ENCODE measurements at regions not wholly inside any gene's neighbourhood (a gene's known extent, or its start where the extent isn't known, plus 50 kb on each side); places are given as distances from the start of the nearest gene placed in this dataset.

GRCh38 chr5:33324667-33325307 lies 116.0 kb upstream of the TARS1 start:
- no peaks in the 10 kb centered on the region for H3K9me3 Mint-ChIP-seq
- H3K4me3 Mint-ChIP-seq, result no peak overlapping the region
- no peak overlapping the region for H3K27ac Mint-ChIP-seq
- no peaks in the 10 kb centered on the region for H3K4me1 Mint-ChIP-seq (ENCODE audit: low read depth)
- no peak for DNase-seq
- peaks cover 3% of the 10 kb centered on the region for H3K27me3 Mint-ChIP-seq
- H3K36me3 Mint-ChIP-seq (ENCODE audit: low read depth), result no peaks in the 10 kb centered on the region

GRCh38 chr5:33328818-33329217 lies 111.9 kb upstream of the TARS1 start:
- H3K9me3 Mint-ChIP-seq, result no peaks in the 10 kb centered on the region
- H3K27ac Mint-ChIP-seq, result no peak overlapping the region
- no peak for DNase-seq

GRCh38 chr5:33329891-33330290 lies 110.9 kb upstream of the TARS1 start:
- Mint-ChIP-seq H3K4me3 (no peak overlapping the region), H3K9me3 (no peaks in the 10 kb centered on the region), H3K27me3 (peaks cover 3% of the 10 kb centered on the region), H3K4me1 (ENCODE audit: low read depth) (no peaks in the 10 kb centered on the region), H3K36me3 (ENCODE audit: low read depth) (no peaks in the 10 kb centered on the region), H3K27ac (no peak overlapping the region)
- no peak for DNase-seq

More at GRCh38 chr5:33328818-33329217, 111.9 kb upstream of the TARS1 start:
- Mint-ChIP-seq H3K36me3 (ENCODE audit: low read depth) (no peaks in the 10 kb centered on the region), H3K4me3 (no peak overlapping the region), H3K27me3 (peaks cover 3% of the 10 kb centered on the region), H3K4me1 (ENCODE audit: low read depth) (no peaks in the 10 kb centered on the region)

GRCh38 chr5:33330426-33330825 lies 110.3 kb upstream of the TARS1 start:
- Mint-ChIP-seq H3K36me3 (ENCODE audit: low read depth) (no peaks in the 10 kb centered on the region), H3K4me1 (ENCODE audit: low read depth) (no peaks in the 10 kb centered on the region)

GRCh38 chr5:33330992-33331391 lies 109.8 kb upstream of the TARS1 start:
- no peaks in the 10 kb centered on the region for H3K36me3 Mint-ChIP-seq (ENCODE audit: low read depth)
- no peak for DNase-seq
- no peaks in the 10 kb centered on the region for H3K9me3 Mint-ChIP-seq
- H3K27ac Mint-ChIP-seq, result no peak overlapping the region
- no peak overlapping the region for H3K4me3 Mint-ChIP-seq
- no peaks in the 10 kb centered on the region for H3K4me1 Mint-ChIP-seq (ENCODE audit: low read depth)
- H3K27me3 Mint-ChIP-seq, result peaks cover 4% of the 10 kb centered on the region

More at GRCh38 chr5:33330426-33330825, 110.3 kb upstream of the TARS1 start:
- Mint-ChIP-seq H3K27ac (no peak overlapping the region), H3K9me3 (no peaks in the 10 kb centered on the region), H3K4me3 (no peak overlapping the region), H3K27me3 (peaks cover 3% of the 10 kb centered on the region)
- no peak for DNase-seq

GRCh38 chr5:33332804-33333203 lies 108.0 kb upstream of the TARS1 start:
- no peaks in the 10 kb centered on the region for H3K4me1 Mint-ChIP-seq (ENCODE audit: low read depth)
- no peaks in the 10 kb centered on the region for H3K9me3 Mint-ChIP-seq
- H3K36me3 Mint-ChIP-seq (ENCODE audit: low read depth), result no peaks in the 10 kb centered on the region
- H3K27ac Mint-ChIP-seq, result no peak overlapping the region
- H3K27me3 Mint-ChIP-seq, result peaks cover 6% of the 10 kb centered on the region
- no peak for DNase-seq
- H3K4me3 Mint-ChIP-seq, result no peak overlapping the region

- H3K27ac Mint-ChIP-seq, result no peak overlapping the region
- H3K36me3 Mint-ChIP-seq (ENCODE audit: low read depth), result no peaks in the 10 kb centered on the region
- H3K9me3 Mint-ChIP-seq, result no peaks in the 10 kb centered on the region
- peaks cover 6% of the 10 kb centered on the region for H3K27me3 Mint-ChIP-seq
- no peak for DNase-seq
- H3K4me1 Mint-ChIP-seq (ENCODE audit: low read depth), result no peaks in the 10 kb centered on the region
- H3K4me3 Mint-ChIP-seq, result no peak overlapping the region
Measured at GRCh38 chr5:33334829-33335228, 105.9 kb upstream of the TARS1 start.

- H3K4me1 Mint-ChIP-seq (ENCODE audit: low read depth), result no peaks in the 10 kb centered on the region
- no peaks in the 10 kb centered on the region for H3K36me3 Mint-ChIP-seq (ENCODE audit: low read depth)
- H3K4me3 Mint-ChIP-seq, result no peak overlapping the region
- H3K27me3 Mint-ChIP-seq, result peaks cover 6% of the 10 kb centered on the region
- H3K27ac Mint-ChIP-seq, result no peak overlapping the region
- H3K9me3 Mint-ChIP-seq, result no peaks in the 10 kb centered on the region
- DNase-seq, result no peak
Measured at GRCh38 chr5:33336891-33337636, 103.7 kb upstream of the TARS1 start.

GRCh38 chr5:33337637-33337992 lies 103.2 kb upstream of the TARS1 start:
- Mint-ChIP-seq H3K4me1 (ENCODE audit: low read depth) (no peaks in the 10 kb centered on the region), H3K36me3 (ENCODE audit: low read depth) (no peaks in the 10 kb centered on the region), H3K9me3 (no peaks in the 10 kb centered on the region), H3K27me3 (peaks cover 6% of the 10 kb centered on the region), H3K27ac (no peak overlapping the region), H3K4me3 (no peak overlapping the region)
- DNase-seq, result no peak

- Mint-ChIP-seq H3K27me3 (peaks cover 6% of the 10 kb centered on the region), H3K9me3 (no peaks in the 10 kb centered on the region), H3K4me1 (ENCODE audit: low read depth) (no peaks in the 10 kb centered on the region), H3K27ac (no peak overlapping the region), H3K36me3 (ENCODE audit: low read depth) (no peaks in the 10 kb centered on the region), H3K4me3 (no peak overlapping the region)
- DNase-seq, result no peak
Measured at GRCh38 chr5:33338336-33339110, 102.2 kb upstream of the TARS1 start.

- peaks cover 6% of the 10 kb centered on the region for H3K27me3 Mint-ChIP-seq
- H3K9me3 Mint-ChIP-seq, result no peaks in the 10 kb centered on the region
- H3K4me1 Mint-ChIP-seq (ENCODE audit: low read depth), result no peaks in the 10 kb centered on the region
- H3K4me3 Mint-ChIP-seq, result no peak overlapping the region
- H3K27ac Mint-ChIP-seq, result no peak overlapping the region
- no peaks in the 10 kb centered on the region for H3K36me3 Mint-ChIP-seq (ENCODE audit: low read depth)
- no peak for DNase-seq
Measured at GRCh38 chr5:33339413-33339812, 101.4 kb upstream of the TARS1 start.

- no peak overlapping the region for H3K4me3 Mint-ChIP-seq
- no peaks in the 10 kb centered on the region for H3K36me3 Mint-ChIP-seq (ENCODE audit: low read depth)
- H3K27me3 Mint-ChIP-seq, result peaks cover 6% of the 10 kb centered on the region
- DNase-seq, result no peak
- no peak overlapping the region for H3K27ac Mint-ChIP-seq
- no peaks in the 10 kb centered on the region for H3K9me3 Mint-ChIP-seq
- H3K4me1 Mint-ChIP-seq (ENCODE audit: low read depth), result no peaks in the 10 kb centered on the region
Measured at GRCh38 chr5:33340195-33340594, 100.6 kb upstream of the TARS1 start.

- Mint-ChIP-seq H3K27me3 (peaks cover 4% of the 10 kb centered on the region), H3K27ac (no peak overlapping the region), H3K4me1 (ENCODE audit: low read depth) (no peaks in the 10 kb centered on the region), H3K4me3 (no peak overlapping the region), H3K36me3 (ENCODE audit: low read depth) (no peaks in the 10 kb centered on the region), H3K9me3 (no peaks in the 10 kb centered on the region)
- DNase-seq, result no peak
Measured at GRCh38 chr5:33341351-33341750, 99.4 kb upstream of the TARS1 start.

GRCh38 chr5:33343676-33344327 lies 97.0 kb upstream of the TARS1 start:
- no peaks in the 10 kb centered on the region for H3K36me3 Mint-ChIP-seq (ENCODE audit: low read depth)
- no peak overlapping the region for H3K27ac Mint-ChIP-seq
- DNase-seq, result no peak

More at GRCh38 chr5:33343676-33344327, 97.0 kb upstream of the TARS1 start:
- H3K9me3 Mint-ChIP-seq, result no peaks in the 10 kb centered on the region
- no peaks in the 10 kb centered on the region for H3K4me1 Mint-ChIP-seq (ENCODE audit: low read depth)
- H3K4me3 Mint-ChIP-seq, result no peak overlapping the region
- no peaks in the 10 kb centered on the region for H3K27me3 Mint-ChIP-seq

All from activated T-cell treated with anti-CD3 and anti-CD28 coated beads, Interleukin-2, amount 50 U/mL, for 24 hours (primary cell).